NCI-H82 treated with DMSO at 0.1 percent for 48 hours (cell line): ENCODE measurements at regions not wholly inside any gene's neighbourhood (a gene's known extent, or its start where the extent isn't known, plus 50 kb on each side); places are given as distances from the start of the nearest gene placed in this dataset.

Source experiments
- DNase-seq: peaks from one replicate; lab custom pipeline; 2025; ENCODE audit not compliant: unreplicated experiment; lab: John Stamatoyannopoulos, UW

- DNase-seq, result no peak
These were observed 117.2 kb downstream of the SLC25A24 start for GRCh38 chr1:108082738-108083562.

GRCh38 chr1:108082001-108082400 lies 117.0 kb upstream of the VAV3 start:
- DNase-seq, result no peak

- DNase-seq, result no peak
These were observed 115.5 kb upstream of the VAV3 start for GRCh38 chr1:108080448-108080847.

- DNase-seq, result no peak
These were observed 114.6 kb upstream of the VAV3 start for GRCh38 chr1:108079440-108080025.

GRCh38 chr1:108077991-108078390 lies 113.0 kb upstream of the VAV3 start:
- no peak for DNase-seq

- DNase-seq, result no peak
These were observed 110.1 kb upstream of the VAV3 start for GRCh38 chr1:108075055-108075454.

GRCh38 chr1:108072776-108073175 lies 107.8 kb upstream of the VAV3 start:
- DNase-seq, result no peak

GRCh38 chr1:108072212-108072611 lies 107.2 kb upstream of the VAV3 start:
- no peak for DNase-seq

GRCh38 chr1:108071601-108072000 lies 106.6 kb upstream of the VAV3 start:
- DNase-seq, result no peak

GRCh38 chr1:108070662-108071061 lies 105.7 kb upstream of the VAV3 start:
- no peak for DNase-seq

- no peak for DNase-seq
These were observed 103.0 kb upstream of the VAV3 start for GRCh38 chr1:108067884-108068540.

GRCh38 chr1:108066808-108067207 lies 101.8 kb upstream of the VAV3 start:
- DNase-seq, result no peak

GRCh38 chr1:108064255-108064654 lies 99.3 kb upstream of the VAV3 start:
- DNase-seq, result no peak

GRCh38 chr1:108063703-108064102 lies 98.7 kb upstream of the VAV3 start:
- no peak for DNase-seq

GRCh38 chr1:108059945-108060344 lies 95.0 kb upstream of the VAV3 start:
- no peak for DNase-seq

- peak; percentile 34 for DNase-seq
These were observed 92.6 kb upstream of the VAV3 start for GRCh38 chr1:108057541-108057940.

- no peak for DNase-seq
These were observed 91.5 kb upstream of the VAV3 start for GRCh38 chr1:108056436-108056990.

GRCh38 chr1:108055387-108055786 lies 90.4 kb upstream of the VAV3 start:
- no peak for DNase-seq

- no peak for DNase-seq
These were observed 89.4 kb upstream of the VAV3 start for GRCh38 chr1:108054396-108054795.

GRCh38 chr1:108053270-108054013 lies 88.5 kb upstream of the VAV3 start:
- no peak for DNase-seq
